Adrenal gland (tissue), 5 donors: ENCODE measurements at regions not wholly inside any gene's neighbourhood (a gene's known extent, or its start where the extent isn't known, plus 50 kb on each side); places are given as distances from the start of the nearest gene placed in this dataset.

Experiments
- POLR2A ChIP-seq, 2 donors: fragments of 450-650 bp; IDR thresholded peaks; one replicate each; pipeline ENCODE4 v1.6.1; 2017; ENCODE audit warnings: antibody characterized with exemption in 2 of 2, mild to moderate bottlenecking in 2 of 2, moderate library complexity in 1 of 2
- TF ChIP-seq, protein P1 (sequence below), 6 experiments: fragments of 450-650 bp in 4 of 6; fragments of 200-600 bp in 2 of 6; sonication (generic) in 1 of 6; IDR thresholded peaks; 1 replicate in 5 of 6; 2 replicates in 1 of 6; pipeline versions ENCODE4 v1.5.1 to v1.8.0; 2016 to 2021; ENCODE audit warnings: antibody characterized with exemption in 6 of 6, mild to moderate bottlenecking in 2 of 6, moderate library complexity in 1 of 6
- donor health status: DM: no; HTN: no; CAD: no.

DNA sequence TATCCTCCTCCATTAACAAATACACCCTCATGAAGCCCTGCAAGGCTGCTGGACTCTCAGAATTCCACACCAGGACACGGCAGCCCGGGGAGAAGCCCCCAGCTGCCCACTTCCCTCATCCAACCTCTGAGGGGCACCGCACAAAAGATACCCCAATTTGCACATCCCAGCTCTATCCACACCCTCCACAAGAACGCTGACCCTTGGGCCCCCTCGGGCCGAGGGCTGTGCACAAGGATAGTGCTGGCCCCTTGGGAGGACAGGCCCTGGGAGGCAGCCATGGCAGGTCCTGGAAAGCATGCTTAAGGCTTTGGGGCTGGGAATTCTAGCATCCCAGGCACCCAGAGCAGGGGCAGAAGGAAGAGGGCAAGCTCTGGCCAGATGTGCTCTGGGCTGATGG lies 77.4 kb upstream of the PRNP start:
- no peak for TF ChIP-seq POLR2A (IDR thresholded peaks at IDR 0.05)
- TF ChIP-seq, protein P1, sequence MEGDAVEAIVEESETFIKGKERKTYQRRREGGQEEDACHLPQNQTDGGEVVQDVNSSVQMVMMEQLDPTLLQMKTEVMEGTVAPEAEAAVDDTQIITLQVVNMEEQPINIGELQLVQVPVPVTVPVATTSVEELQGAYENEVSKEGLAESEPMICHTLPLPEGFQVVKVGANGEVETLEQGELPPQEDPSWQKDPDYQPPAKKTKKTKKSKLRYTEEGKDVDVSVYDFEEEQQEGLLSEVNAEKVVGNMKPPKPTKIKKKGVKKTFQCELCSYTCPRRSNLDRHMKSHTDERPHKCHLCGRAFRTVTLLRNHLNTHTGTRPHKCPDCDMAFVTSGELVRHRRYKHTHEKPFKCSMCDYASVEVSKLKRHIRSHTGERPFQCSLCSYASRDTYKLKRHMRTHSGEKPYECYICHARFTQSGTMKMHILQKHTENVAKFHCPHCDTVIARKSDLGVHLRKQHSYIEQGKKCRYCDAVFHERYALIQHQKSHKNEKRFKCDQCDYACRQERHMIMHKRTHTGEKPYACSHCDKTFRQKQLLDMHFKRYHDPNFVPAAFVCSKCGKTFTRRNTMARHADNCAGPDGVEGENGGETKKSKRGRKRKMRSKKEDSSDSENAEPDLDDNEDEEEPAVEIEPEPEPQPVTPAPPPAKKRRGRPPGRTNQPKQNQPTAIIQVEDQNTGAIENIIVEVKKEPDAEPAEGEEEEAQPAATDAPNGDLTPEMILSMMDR (IDR thresholded peaks at IDR 0.05), result no peak
